H1 (cell line): ENCODE measurements at regions not wholly inside any gene's neighbourhood (a gene's known extent, or its start where the extent isn't known, plus 50 kb on each side); places are given as distances from the start of the nearest gene placed in this dataset.

Experiments used
- CBX5 ChIP-seq: fragments of 300-800, 300-1000 bp; sonication (generic); IDR thresholded peaks from 2 replicates; pipeline ENCODE4 v1.7.1; 2016; ENCODE audit warnings: antibody characterized with exemption, low read length, low read depth
- EGR1 ChIP-seq: IDR thresholded peaks from 2 replicates; pipeline ENCODE4 v1.6.1; 2011; ENCODE audit warnings: low read depth, low read length, borderline replicate concordance
- SIN3A ChIP-seq, 2 experiments: IDR thresholded peaks in 1 of 2; conservative IDR thresholded peaks in 1 of 2; 2 replicates each; pipeline ENCODE4 v1.6.1; 2011 to 2012; ENCODE audit warnings: low read length in 2 of 2, improper control_type of control experiment in 1 of 2, low read depth in 1 of 2, mild to moderate bottlenecking in 1 of 2
- SIX5 ChIP-seq: IDR thresholded peaks from 2 replicates; pipeline ENCODE4 v1.6.1; 2011; ENCODE audit warnings: mild to moderate bottlenecking, low read depth, low read length
- TAF1 ChIP-seq: IDR thresholded peaks from 2 replicates; pipeline ENCODE4 v1.6.1; 2011; ENCODE audit warnings: mild to moderate bottlenecking, low read depth, low read length
- TAF7 ChIP-seq: optimal IDR thresholded peaks from 2 replicates; pipeline ENCODE3; 2011; ENCODE audit warnings: low read depth, mild to moderate bottlenecking, inconsistent platforms, low read length, moderate library complexity, borderline replicate concordance
- YY1 ChIP-seq: IDR thresholded peaks from 2 replicates; pipeline ENCODE4 v1.6.1; 2011; ENCODE audit warnings: low read depth, mild to moderate bottlenecking, low read length

- TF ChIP-seq TAF7: no peak
- no peak for TF ChIP-seq YY1
- TF ChIP-seq SIN3A (conservative IDR thresholded peaks at IDR 0.05 in 1 of 2, IDR thresholded peaks at IDR 0.05 in 1 of 2; ENCODE audit: low read depth in 1 of 2, low read length in 2 of 2): no peak
- TF ChIP-seq CBX5: no peak
- TF ChIP-seq EGR1: no peak
- no peak for TF ChIP-seq SIX5
- TF ChIP-seq TAF1: no peak
These were observed 69.9 kb downstream of the TTLL2 start (continued) for GRCh38 chr6:167394820-167395219.
